ENCODE measurements at regions not wholly inside any gene's neighbourhood (a gene's known extent, or its start where the extent isn't known, plus 50 kb on each side); places are given as distances from the start of the nearest gene placed in this dataset.
"Not testable (repeated sequence)": the region's sequence is repeated elsewhere in the genome, so short reads cannot be mapped to it uniquely, and the experiment has no call there.

DNA sequence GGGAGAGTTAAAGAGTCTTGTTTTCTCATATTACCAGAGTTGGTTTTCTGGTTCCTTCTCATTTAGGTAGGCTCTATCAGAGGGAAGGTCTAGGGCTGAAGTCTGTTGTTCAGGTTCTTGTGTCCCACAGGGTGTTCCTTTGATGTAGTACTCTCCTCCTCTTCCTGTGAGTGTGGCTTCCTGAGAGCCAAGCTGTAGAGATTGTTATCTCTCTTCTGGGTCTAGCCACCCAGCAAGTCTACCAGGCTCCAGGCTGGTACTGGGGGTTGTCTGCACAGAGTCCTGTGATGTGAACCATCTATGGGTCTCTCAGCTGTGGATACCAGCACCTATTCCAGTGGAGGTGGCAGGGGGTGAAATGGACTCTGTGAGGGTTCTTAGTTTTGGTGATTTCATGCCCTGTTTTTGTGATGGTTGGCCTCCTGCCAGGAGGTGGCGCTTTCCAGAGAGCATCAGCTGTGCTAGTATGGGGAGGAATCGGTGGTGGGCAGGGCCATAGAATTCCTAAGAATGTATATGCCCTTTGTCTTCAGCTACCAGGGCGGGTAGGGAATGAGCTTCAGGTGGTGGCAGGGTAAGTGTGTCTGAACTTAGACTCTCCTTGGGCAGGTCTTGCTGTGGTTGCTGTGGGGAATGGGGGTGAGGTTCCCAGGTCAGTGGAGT is 65.5 kb upstream of the OLIG3 start:
- not testable (repeated sequence) for TF ChIP-seq CTCF, POLR2AphosphoS5 (IDR thresholded peaks at IDR 0.05)
